HEK293T (cell line): ENCODE measurements at regions not wholly inside any gene's neighbourhood (a gene's known extent, or its start where the extent isn't known, plus 50 kb on each side); places are given as distances from the start of the nearest gene placed in this dataset.

Experiments used
- FOXA1 ChIP-seq: fragments of 450-650 bp; IDR thresholded peaks from 2 replicates; pipeline ENCODE4 v1.6.1; 2016; ENCODE audit warnings: mild to moderate bottlenecking
- FOXK2 ChIP-seq: fragments of 450-650 bp; IDR thresholded peaks from 2 replicates; pipeline ENCODE4 v1.6.1; 2016; ENCODE audit warnings: mild to moderate bottlenecking
- HDGF ChIP-seq: fragments of 450-650 bp; IDR thresholded peaks from 2 replicates; pipeline ENCODE4 v1.6.1; 2017; ENCODE audit warnings: antibody characterized with exemption, borderline replicate concordance
- LEF1 ChIP-seq: fragments of 450-650 bp; IDR thresholded peaks from 2 replicates; pipeline ENCODE4 v1.6.1; 2017; ENCODE audit warnings: mild to moderate bottlenecking, borderline replicate concordance
- NFRKB ChIP-seq: fragments of 450-650 bp; IDR thresholded peaks from 2 replicates; pipeline ENCODE4 v1.6.1; 2016; ENCODE audit warnings: mild to moderate bottlenecking, moderate library complexity
- SP1 ChIP-seq: fragments of 450-650 bp; IDR thresholded peaks from 2 replicates; pipeline ENCODE4 v1.6.1; 2017
- SUZ12 ChIP-seq: fragments of 450-650 bp; IDR thresholded peaks from 2 replicates; pipeline ENCODE4 v1.6.1; 2016; ENCODE audit warnings: mild to moderate bottlenecking
- TF ChIP-seq, protein P1 (sequence below): fragments of 450-650 bp; IDR thresholded peaks from 2 replicates; pipeline ENCODE4 v1.6.1; 2016

GRCh38 chrX:130997314-130997713 is 60.8 kb upstream of the ARHGAP36 start:
- TF ChIP-seq NFRKB (no peak), SP1 (no peak), SUZ12 (no peak), FOXK2 (no peak), FOXA1 (no peak), HDGF (no peak), LEF1 (no peak)
- TF ChIP-seq, protein P1, sequence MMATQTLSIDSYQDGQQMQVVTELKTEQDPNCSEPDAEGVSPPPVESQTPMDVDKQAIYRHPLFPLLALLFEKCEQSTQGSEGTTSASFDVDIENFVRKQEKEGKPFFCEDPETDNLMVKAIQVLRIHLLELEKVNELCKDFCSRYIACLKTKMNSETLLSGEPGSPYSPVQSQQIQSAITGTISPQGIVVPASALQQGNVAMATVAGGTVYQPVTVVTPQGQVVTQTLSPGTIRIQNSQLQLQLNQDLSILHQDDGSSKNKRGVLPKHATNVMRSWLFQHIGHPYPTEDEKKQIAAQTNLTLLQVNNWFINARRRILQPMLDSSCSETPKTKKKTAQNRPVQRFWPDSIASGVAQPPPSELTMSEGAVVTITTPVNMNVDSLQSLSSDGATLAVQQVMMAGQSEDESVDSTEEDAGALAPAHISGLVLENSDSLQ: no peak
